HG03135 (cell line): ENCODE measurements at regions not wholly inside any gene's neighbourhood (a gene's known extent, or its start where the extent isn't known, plus 50 kb on each side); places are given as distances from the start of the nearest gene placed in this dataset.
"Not testable (repeated sequence)": the region's sequence is repeated elsewhere in the genome, so short reads cannot be mapped to it uniquely, and the experiment has no call there.

Source experiments
- ATAC-seq: cut with Tn5 transposase; IDR thresholded peaks from one replicate; pipeline ENCODE4 v1.9.1; 2021; ENCODE audit warnings: mild to moderate bottlenecking, moderate library complexity; ENCODE audit not compliant: unreplicated experiment

DNA sequence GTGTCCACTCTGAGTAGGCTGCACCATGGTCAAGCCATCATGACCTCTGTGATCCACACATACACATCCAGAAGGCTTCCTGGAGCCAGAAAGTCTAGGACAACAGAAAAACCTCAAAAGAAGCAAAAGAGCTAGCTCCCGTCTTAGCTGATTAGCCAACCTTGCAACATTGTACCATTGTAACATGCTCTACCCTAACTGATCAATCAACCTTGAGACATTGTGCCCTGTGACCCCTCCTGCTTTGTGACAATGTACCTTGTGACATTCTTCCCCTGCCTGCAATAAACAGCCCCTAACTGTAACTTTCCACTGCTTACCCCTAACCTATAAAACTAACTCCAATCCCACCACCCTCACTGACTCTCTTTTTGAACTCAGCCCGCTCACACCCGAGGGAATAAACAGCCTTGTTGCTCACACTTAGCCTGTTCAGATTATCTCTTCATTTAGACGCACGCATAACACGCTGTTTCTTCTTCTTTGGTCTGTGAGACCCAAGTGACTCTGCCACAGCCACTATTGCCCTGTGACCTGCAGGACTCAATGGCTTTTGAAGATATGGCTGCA lies 1104.6 kb downstream of the OTOL1 start:
- no peak for ATAC-seq

DNA sequence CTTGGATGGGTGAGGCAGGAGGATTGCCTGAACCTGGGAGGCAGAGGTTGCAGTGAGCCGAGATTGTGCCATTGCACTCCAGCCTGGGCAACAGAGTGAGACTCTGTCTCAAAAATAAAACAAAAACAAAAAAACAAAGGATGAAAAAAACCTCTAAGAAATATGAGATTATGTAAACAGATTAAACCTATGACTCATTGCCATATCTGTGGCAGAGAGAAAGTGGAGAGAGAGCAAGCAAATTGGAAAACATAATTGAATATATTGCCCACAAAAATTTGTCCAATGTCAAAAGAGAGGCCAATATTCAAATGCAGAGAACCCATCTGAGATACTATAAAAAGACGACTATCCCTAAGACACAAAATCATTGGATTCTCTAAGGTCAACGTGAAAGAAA lies 1106.0 kb downstream of the OTOL1 start:
- no peak for ATAC-seq

DNA sequence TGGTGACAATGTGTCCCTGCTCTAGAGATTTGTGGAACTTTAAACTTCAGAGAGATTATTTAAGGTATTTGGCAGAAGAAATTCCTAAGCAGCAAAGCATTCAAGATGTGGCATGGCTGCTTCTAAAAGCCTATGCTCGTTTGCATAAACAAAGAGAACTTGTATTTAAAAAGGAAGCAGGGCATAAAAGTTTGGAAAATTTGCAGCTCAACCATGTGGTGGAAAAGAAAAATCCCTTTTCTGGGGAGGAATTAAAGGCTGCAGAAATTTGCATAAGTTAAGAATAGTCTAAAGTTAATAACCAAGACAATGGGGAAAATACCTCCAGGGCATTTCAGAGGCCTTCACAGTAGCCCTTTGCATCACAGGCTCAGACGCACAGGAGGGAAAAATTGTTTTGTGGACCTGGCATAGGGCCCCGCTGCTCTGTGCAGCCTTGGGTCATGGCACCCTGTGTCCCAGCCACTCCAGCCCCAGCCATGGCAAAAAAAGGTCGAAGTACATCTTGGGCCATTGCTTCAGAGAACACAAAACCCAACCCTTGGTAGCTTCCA lies 1109.1 kb downstream of the OTOL1 start:
- ATAC-seq: no peak

GRCh38 chr3:162610261-162610660 lies 1113.7 kb downstream of the OTOL1 start:
- no peak for ATAC-seq

- no peak for ATAC-seq
Observed at GRCh38 chr3:162612991-162613390, 1116.4 kb downstream of the OTOL1 start.

- no peak for ATAC-seq
Observed at GRCh38 chr3:162626172-162626571, 1129.6 kb downstream of the OTOL1 start.

DNA sequence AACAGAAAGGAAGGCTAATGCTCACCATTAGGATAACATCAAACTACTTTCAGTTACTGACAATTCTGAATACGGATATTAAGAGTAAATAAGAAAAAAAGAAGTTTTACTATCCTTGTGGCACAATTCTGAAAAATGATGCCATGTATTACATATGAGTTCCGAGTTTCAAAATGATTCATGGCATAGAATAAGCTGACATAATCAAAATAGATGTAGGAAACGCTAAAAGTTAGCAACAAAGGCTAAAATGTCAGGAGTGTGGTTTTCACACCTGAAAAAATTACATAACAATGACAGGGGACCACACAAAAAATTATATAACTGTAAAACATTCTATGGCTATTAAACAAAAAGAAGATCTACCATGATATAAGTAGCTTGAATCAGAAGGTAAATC lies 1131.9 kb downstream of the OTOL1 start:
- ATAC-seq: no peak

- ATAC-seq: no peak
Observed at GRCh38 chr3:162629372-162629771, 1132.8 kb downstream of the OTOL1 start.

DNA sequence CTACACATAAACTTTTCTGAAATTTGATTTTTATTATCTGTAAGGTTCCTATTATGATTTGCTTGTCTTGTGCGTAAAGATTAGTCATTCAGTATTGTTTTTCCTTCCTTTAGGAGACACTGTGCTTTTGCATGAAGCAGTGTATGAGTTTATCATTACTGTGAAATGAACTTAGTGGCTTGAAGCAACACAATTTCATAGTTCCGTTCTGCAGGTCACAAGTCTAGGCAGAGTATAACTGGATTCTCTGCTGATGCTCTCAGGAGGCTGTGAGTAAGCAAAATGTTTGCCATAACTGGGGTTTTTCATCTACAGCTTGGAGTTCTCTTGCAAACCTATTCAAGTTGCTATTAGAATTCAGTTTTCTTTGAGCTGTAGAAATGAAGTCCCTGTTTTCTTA lies 1136.1 kb downstream of the OTOL1 start:
- no peak for ATAC-seq

- ATAC-seq: not testable (repeated sequence)
Observed at GRCh38 chr3:162640208-162640607, 1143.6 kb downstream of the OTOL1 start.

GRCh38 chr3:162641317-162641716 lies 1144.7 kb downstream of the OTOL1 start:
- ATAC-seq: no peak

DNA sequence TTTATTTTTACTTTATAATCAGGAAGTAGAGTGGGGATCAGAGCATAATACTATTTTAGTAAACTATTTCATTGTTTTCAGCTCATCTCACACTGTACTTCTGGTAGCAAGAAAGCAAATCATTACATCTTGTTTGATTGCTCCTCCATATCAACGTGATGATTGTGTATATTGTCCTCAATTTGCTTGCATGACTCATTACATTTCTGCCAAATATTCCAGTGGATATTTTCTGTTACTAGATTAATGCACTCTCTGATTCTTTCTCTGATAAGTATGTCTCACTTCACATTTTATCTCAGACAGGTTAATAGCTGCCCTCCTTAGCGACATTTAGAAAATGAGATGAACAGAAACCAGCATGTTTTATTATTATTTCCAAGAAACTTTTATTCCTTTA lies 1145.3 kb downstream of the OTOL1 start:
- no peak for ATAC-seq

- no peak for ATAC-seq
Observed at GRCh38 chr3:162643245-162643644, 1146.6 kb downstream of the OTOL1 start.

- ATAC-seq: no peak
Observed at GRCh38 chr3:162647321-162647720, 1150.7 kb downstream of the OTOL1 start.

GRCh38 chr3:162658003-162658402 lies 1161.4 kb downstream of the OTOL1 start:
- ATAC-seq: no peak

- no peak for ATAC-seq
Observed at GRCh38 chr3:162665684-162666391, 1169.2 kb downstream of the OTOL1 start.

DNA sequence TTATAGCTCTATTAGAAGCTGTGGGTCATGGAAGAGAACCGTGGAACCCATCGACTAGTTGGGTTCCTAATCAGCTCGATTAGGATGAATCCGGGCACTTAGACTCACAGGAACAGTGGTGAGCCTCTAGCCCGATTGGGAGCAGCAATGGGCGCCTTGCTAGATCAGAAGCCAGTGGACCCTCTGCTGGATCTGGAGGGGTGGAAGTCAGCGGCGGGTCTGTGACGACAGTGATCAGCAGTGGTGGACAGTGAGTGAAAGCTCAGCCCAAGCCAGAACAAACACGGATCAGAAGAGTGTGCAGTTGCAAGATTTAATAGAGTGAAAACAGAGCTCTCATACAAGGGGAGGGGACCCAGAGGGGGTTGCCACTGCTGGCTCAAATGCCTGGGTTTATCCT lies 1170.2 kb downstream of the OTOL1 start:
- no peak for ATAC-seq

- ATAC-seq: no peak
Observed at GRCh38 chr3:162670181-162670580, 1173.6 kb downstream of the OTOL1 start.

DNA sequence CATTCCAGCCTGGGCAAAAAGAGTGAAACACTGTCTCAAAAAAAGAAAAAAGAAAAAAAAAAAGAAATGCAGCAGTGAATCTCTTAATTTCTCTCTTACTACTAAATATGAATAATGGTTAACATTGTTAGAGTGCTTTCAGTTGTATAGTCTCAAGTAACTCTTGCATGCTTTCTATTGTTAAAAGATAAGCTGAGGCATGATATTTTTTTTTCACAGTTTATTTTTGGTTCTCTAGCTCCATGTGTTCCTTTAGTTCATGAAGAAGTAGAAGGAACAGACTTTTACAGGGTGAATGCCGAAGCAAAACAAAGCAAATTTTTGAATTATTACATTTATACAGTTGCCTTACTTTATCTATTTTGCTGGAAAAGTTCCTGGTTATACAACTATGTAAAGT lies 1180.9 kb downstream of the OTOL1 start:
- no peak for ATAC-seq

- ATAC-seq: no peak
Observed at GRCh38 chr3:162678941-162679340, 1182.3 kb downstream of the OTOL1 start.

- no peak for ATAC-seq
Observed at GRCh38 chr3:162684260-162684659, 1187.7 kb downstream of the OTOL1 start.

GRCh38 chr3:162699291-162699690 lies 1202.7 kb downstream of the OTOL1 start:
- no peak for ATAC-seq

DNA sequence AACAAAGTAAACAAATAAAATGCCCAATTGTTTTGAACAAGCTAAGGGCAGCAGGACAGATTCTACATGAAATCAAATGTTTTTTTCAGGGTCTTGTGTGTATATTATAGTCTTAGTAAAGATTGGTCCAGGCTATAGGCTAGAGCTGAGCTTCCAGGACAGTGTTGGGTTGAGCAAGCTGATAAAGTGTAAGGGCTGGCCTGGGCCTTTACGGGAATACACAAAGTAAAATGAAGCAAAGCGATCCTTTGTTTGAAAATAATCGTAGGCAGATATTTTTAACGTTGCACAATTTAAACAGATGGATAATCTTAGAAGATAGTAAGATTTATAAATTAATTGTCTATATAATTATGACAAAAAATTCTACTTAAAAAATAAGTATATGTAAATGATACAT lies 1204.6 kb downstream of the OTOL1 start:
- no peak for ATAC-seq
